CD4-positive, alpha-beta T cell (primary cell): ENCODE measurements at regions not wholly inside any gene's neighbourhood (a gene's known extent, or its start where the extent isn't known, plus 50 kb on each side); places are given as distances from the start of the nearest gene placed in this dataset.

Experiments
- ATAC-seq: fragments of 200-7000 bp; cut with Tn5 transposase; one replicate; pipeline ENCODE4 v1.10.0; 2022; ENCODE audit warnings: mild to moderate bottlenecking; ENCODE audit not compliant: poor library complexity
- CTCF ChIA-PET: fragments of 350-600 bp; sonication (Branson Sonifier 250); formaldehyde crosslinking; loops from one replicate; lab custom pipeline; 2021; ENCODE audit warnings: antibody characterized with exemption, inconsistent platforms; lab: Charles Lee
- POLR2A ChIA-PET: fragments of 350-600 bp; sonication (Branson Sonifier 250); formaldehyde crosslinking; loops from one replicate; lab custom pipeline; 2021; ENCODE audit warnings: antibody characterized with exemption, inconsistent platforms; lab: Charles Lee
- DNase-seq, 14 experiments: peaks; one replicate each; pipeline ENCODE4 v3.0.0-alpha.2; 2013 to 2020; ENCODE audit warnings: mixed read lengths in 2 of 14
- H3K27ac ChIP-seq, 2 donors: one replicate each; pipeline versions ENCODE4 v1.5.1 to v1.7.0; 2013; ENCODE audit warnings: low read length in 2 of 2, low read depth in 1 of 2, mild to moderate bottlenecking in 1 of 2
- H3K27me3 ChIP-seq, 2 experiments: 1 replicate in 1 of 2; 2 replicates in 1 of 2; pipeline versions ENCODE4 v1.6.1 to v1.7.0; 2013; ENCODE audit warnings: low read length in 2 of 2, control low read depth in 1 of 2, mild to moderate bottlenecking in 1 of 2, moderate library complexity in 1 of 2; ENCODE audit not compliant: insufficient read depth in 2 of 2, control insufficient read depth in 1 of 2
- H3K36me3 ChIP-seq: one replicate; pipeline ENCODE4 v1.6.1; 2013; ENCODE audit warnings: low read length, control low read depth; ENCODE audit not compliant: insufficient read depth
- H3K4me1 ChIP-seq: one replicate; pipeline ENCODE4 v1.6.1; 2013; ENCODE audit warnings: low read length, control low read depth; ENCODE audit not compliant: insufficient read depth
- H3K4me3 ChIP-seq: one replicate; pipeline ENCODE4 v1.5.1; 2013; ENCODE audit warnings: mild to moderate bottlenecking, low read length, moderate library complexity
- H3K9me3 ChIP-seq, 2 experiments: 1 replicate in 1 of 2; 2 replicates in 1 of 2; pipeline versions ENCODE4 v1.6.1 to v1.7.0; 2013; ENCODE audit warnings: low read length in 2 of 2, mild to moderate bottlenecking in 2 of 2, control low read depth in 1 of 2, moderate library complexity in 1 of 2; ENCODE audit not compliant: control insufficient read depth in 1 of 2, insufficient read depth in 1 of 2
- H3K27ac Mint-ChIP-seq: one replicate; pipeline ENCODE4 v1.8.0; 2020; ENCODE audit warnings: mixed read lengths
- H3K27me3 Mint-ChIP-seq: one replicate; pipeline ENCODE4 v1.8.0; 2021; ENCODE audit warnings: mixed read lengths
- H3K36me3 Mint-ChIP-seq: one replicate; pipeline ENCODE4 v1.8.0; 2021; ENCODE audit warnings: low read depth, mixed read lengths
- H3K4me1 Mint-ChIP-seq: one replicate; pipeline ENCODE4 v1.8.0; 2021; ENCODE audit warnings: low read depth, mixed read lengths
- H3K4me3 Mint-ChIP-seq: one replicate; pipeline ENCODE4 v1.8.0; 2020; ENCODE audit warnings: mild to moderate bottlenecking, mixed read lengths
- H3K9me3 Mint-ChIP-seq: one replicate; pipeline ENCODE4 v1.8.0; 2020; ENCODE audit warnings: mixed read lengths
- CTCF ChIP-seq: fragments of 200-600 bp; IDR thresholded peaks from one replicate; pipeline ENCODE4 v1.8.0; 2022; ENCODE audit warnings: antibody characterized with exemption, mild to moderate bottlenecking
- intact Hi-C, 2 experiments: fragments of 100-400 bp; cut with DNase I in 1 of 2; cut with micrococcal nuclease in 1 of 2; formaldehyde crosslinking; loops; one replicate each; pipeline versions ENCODE4 v1.15.1 to v1.9.0; 2023 to 2025; cut with DNase I, micrococcal nuclease

- Histone ChIP-seq H3K36me3 (no peaks in the 10 kb centered on the region), H3K9me3 (no peaks in the 10 kb centered on the region), H3K4me1 (no peaks in the 10 kb centered on the region), H3K27ac (no peak overlapping the region), H3K27me3 (no peaks in the 10 kb centered on the region), H3K4me3 (no peak overlapping the region)
- Mint-ChIP-seq H3K36me3 (no peaks in the 10 kb centered on the region), H3K9me3 (no peaks in the 10 kb centered on the region), H3K27ac (no peak overlapping the region), H3K4me3 (no peak overlapping the region), H3K4me1 (no peaks in the 10 kb centered on the region), H3K27me3 (peaks cover 7% of the 10 kb centered on the region)
- DNase-seq (no peak), ATAC-seq (no peak)
- ChIA-PET CTCF (no interaction called here), POLR2A (no interaction called here)
- TF ChIP-seq CTCF: no peak
- intact Hi-C loops: no loop called here
Observed at GRCh38 chr1:201672685-201673084, 133.8 kb downstream of the NAV1 start.

- DNase-seq: no peak
- H3K9me3 Mint-ChIP-seq: no peaks in the 10 kb centered on the region
- no peak overlapping the region for H3K4me3 Mint-ChIP-seq
- TF ChIP-seq CTCF: no peak
- ChIA-PET CTCF (no interaction called here), POLR2A (no interaction called here)
- no peak for ATAC-seq
- no peaks in the 10 kb centered on the region for H3K9me3 ChIP-seq
- no peaks in the 10 kb centered on the region for H3K36me3 ChIP-seq
- H3K4me3 ChIP-seq: no peak overlapping the region
- H3K36me3 Mint-ChIP-seq: no peaks in the 10 kb centered on the region
- H3K27ac Mint-ChIP-seq: no peak overlapping the region
- H3K27ac ChIP-seq: no peak overlapping the region
- H3K4me1 ChIP-seq: no peaks in the 10 kb centered on the region
- H3K27me3 Mint-ChIP-seq: peaks cover 7% of the 10 kb centered on the region
- no peaks in the 10 kb centered on the region for H3K27me3 ChIP-seq
- intact Hi-C loops: no loop called here
- H3K4me1 Mint-ChIP-seq: no peaks in the 10 kb centered on the region
Observed at GRCh38 chr1:201673093-201673492, 134.2 kb downstream of the NAV1 start.

- no peak for TF ChIP-seq CTCF
- Mint-ChIP-seq H3K9me3 (no peaks in the 10 kb centered on the region), H3K36me3 (no peaks in the 10 kb centered on the region), H3K27ac (no peak overlapping the region), H3K4me3 (no peak overlapping the region), H3K4me1 (no peaks in the 10 kb centered on the region), H3K27me3 (peaks cover 7% of the 10 kb centered on the region)
- ChIA-PET POLR2A (no interaction called here), CTCF (no interaction called here)
- ATAC-seq (no peak), DNase-seq (no peak)
- H3K36me3 ChIP-seq: no peaks in the 10 kb centered on the region
- no peaks in the 10 kb centered on the region for H3K27me3 ChIP-seq
- H3K4me3 ChIP-seq: no peak overlapping the region
- no peaks in the 10 kb centered on the region for H3K9me3 ChIP-seq
- H3K27ac ChIP-seq: no peak overlapping the region
- no peaks in the 10 kb centered on the region for H3K4me1 ChIP-seq
- intact Hi-C loops: no loop called here
Observed at GRCh38 chr1:201673915-201674314, 135.0 kb downstream of the NAV1 start.
